ENCODE measurements at regions not wholly inside any gene's neighbourhood (a gene's known extent, or its start where the extent isn't known, plus 50 kb on each side); places are given as distances from the start of the nearest gene placed in this dataset.

- TF ChIP-seq POLR2A (IDR thresholded peaks at IDR 0.05; ENCODE audit: low read depth, low read length) = no peak
- no peak for FAIRE-seq
- DNase-seq (ENCODE audit: insufficient read length, low spot score) = no peak
These were observed 60.5 kb upstream of the LGALSL start for GRCh38 chr2:64393383-64394010.

- no peak for TF ChIP-seq POLR2A (IDR thresholded peaks at IDR 0.05; ENCODE audit: low read depth, low read length)
- no peak for FAIRE-seq
- no peak for DNase-seq (ENCODE audit: insufficient read length, low spot score)
These were observed 59.8 kb upstream of the LGALSL start for GRCh38 chr2:64394153-64394552.

GRCh38 chr2:64396001-64396400 lies 58.0 kb upstream of the LGALSL start:
- DNase-seq (ENCODE audit: insufficient read length, low spot score) (no peak), FAIRE-seq (no peak)
- TF ChIP-seq POLR2A (IDR thresholded peaks at IDR 0.05; ENCODE audit: low read depth, low read length) = no peak

GRCh38 chr2:64396551-64396950 lies 57.4 kb upstream of the LGALSL start:
- no peak for TF ChIP-seq POLR2A (IDR thresholded peaks at IDR 0.05; ENCODE audit: low read depth, low read length)
- FAIRE-seq (no peak), DNase-seq (ENCODE audit: insufficient read length, low spot score) (no peak)

- TF ChIP-seq POLR2A (IDR thresholded peaks at IDR 0.05; ENCODE audit: low read depth, low read length) = no peak
- FAIRE-seq = no peak
- DNase-seq (ENCODE audit: insufficient read length, low spot score) = no peak
These were observed 55.3 kb upstream of the LGALSL start for GRCh38 chr2:64398516-64399129.

GRCh38 chr2:64399521-64399920 lies 54.4 kb upstream of the LGALSL start:
- FAIRE-seq (no peak), DNase-seq (ENCODE audit: insufficient read length, low spot score) (no peak)
- TF ChIP-seq POLR2A (IDR thresholded peaks at IDR 0.05; ENCODE audit: low read depth, low read length) = no peak

- FAIRE-seq (no peak), DNase-seq (ENCODE audit: insufficient read length, low spot score) (no peak)
- TF ChIP-seq POLR2A (IDR thresholded peaks at IDR 0.05; ENCODE audit: low read depth, low read length) = no peak
These were observed 53.7 kb upstream of the LGALSL start for GRCh38 chr2:64400105-64400728.

GRCh38 chr2:64400733-64401528 lies 53.0 kb upstream of the LGALSL start:
- FAIRE-seq (no peak), DNase-seq (ENCODE audit: insufficient read length, low spot score) (no peak)
- TF ChIP-seq POLR2A (IDR thresholded peaks at IDR 0.05; ENCODE audit: low read depth, low read length) = no peak

GRCh38 chr2:64401529-64401880 lies 52.5 kb upstream of the LGALSL start:
- no peak for TF ChIP-seq POLR2A (IDR thresholded peaks at IDR 0.05; ENCODE audit: low read depth, low read length)
- DNase-seq (ENCODE audit: insufficient read length, low spot score) (no peak), FAIRE-seq (no peak)

GRCh38 chr2:64402876-64403275 lies 51.1 kb upstream of the LGALSL start:
- no peak for TF ChIP-seq POLR2A (IDR thresholded peaks at IDR 0.05; ENCODE audit: low read depth, low read length)
- FAIRE-seq = no peak
- no peak for DNase-seq (ENCODE audit: insufficient read length, low spot score)

- FAIRE-seq = no peak
- no peak for DNase-seq (ENCODE audit: insufficient read length, low spot score)
- no peak for TF ChIP-seq POLR2A (IDR thresholded peaks at IDR 0.05; ENCODE audit: low read depth, low read length)
These were observed 50.5 kb upstream of the LGALSL start for GRCh38 chr2:64403426-64403825.

- TF ChIP-seq POLR2A (IDR thresholded peaks at IDR 0.05; ENCODE audit: low read depth, low read length) = no peak
- FAIRE-seq (no peak), DNase-seq (ENCODE audit: insufficient read length, low spot score) (no peak)
These were observed 49.8 kb upstream of the LGALSL start for GRCh38 chr2:64404002-64404731.
